Activated CD4-positive, alpha-beta T cell treated with anti-CD3 and anti-CD28 coated beads, Interleukin-2, amount 50 U/mL, for 16 hours (primary cell): ENCODE measurements at regions not wholly inside any gene's neighbourhood (a gene's known extent, or its start where the extent isn't known, plus 50 kb on each side); places are given as distances from the start of the nearest gene placed in this dataset.
"Not testable (repeated sequence)": the region's sequence is repeated elsewhere in the genome, so short reads cannot be mapped to it uniquely, and the experiment has no call there.

Experiments
- DNase-seq: peaks from one replicate; pipeline ENCODE4 v3.0.0-alpha.2; 2020

DNA sequence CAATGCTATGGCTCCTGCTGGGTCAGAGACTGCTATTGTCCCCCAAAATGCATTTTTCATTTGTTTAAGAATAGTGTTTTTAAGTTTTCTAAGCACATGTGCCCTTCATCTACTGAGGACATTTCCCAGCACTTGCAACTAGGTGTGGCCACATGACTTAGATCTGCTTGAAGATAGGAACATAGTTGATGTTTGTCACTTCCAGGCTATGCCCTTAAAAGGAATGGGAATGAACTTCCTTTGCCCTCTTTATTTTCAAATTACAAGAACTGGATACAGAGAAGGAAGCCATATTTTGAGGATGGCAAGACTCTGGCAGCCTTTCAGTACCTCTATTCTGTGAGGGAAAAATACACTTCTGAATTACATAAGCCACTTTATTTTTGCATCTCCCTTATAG, 203.0 kb upstream of the TFAP2D start:
- no peak for DNase-seq

GRCh38 chr6:50520326-50521266, 192.7 kb upstream of the TFAP2D start:
- DNase-seq: no peak

DNA sequence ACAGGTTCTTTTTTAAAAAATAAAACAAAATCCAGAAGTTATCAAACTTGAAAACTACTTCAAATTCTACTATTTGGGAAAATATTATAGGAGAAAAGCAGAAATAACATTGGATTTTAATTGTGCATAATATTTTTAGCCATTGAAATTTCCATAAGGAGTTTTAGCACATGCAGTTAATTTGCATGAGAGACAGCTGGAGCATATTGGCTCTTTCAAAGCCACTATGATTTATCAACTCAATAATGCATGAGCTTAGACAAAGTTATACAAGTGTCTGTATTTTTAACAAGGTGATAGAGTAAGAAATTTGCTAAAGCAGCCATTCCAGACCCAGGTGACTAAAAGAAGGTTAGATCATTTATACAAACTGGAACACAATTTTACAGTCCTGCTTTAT, 189.0 kb upstream of the TFAP2D start:
- no peak for DNase-seq

- no peak for DNase-seq
Measured at GRCh38 chr6:50527985-50528384, 185.3 kb upstream of the TFAP2D start.

GRCh38 chr6:50539447-50539846, 173.9 kb upstream of the TFAP2D start:
- DNase-seq: no peak

DNA sequence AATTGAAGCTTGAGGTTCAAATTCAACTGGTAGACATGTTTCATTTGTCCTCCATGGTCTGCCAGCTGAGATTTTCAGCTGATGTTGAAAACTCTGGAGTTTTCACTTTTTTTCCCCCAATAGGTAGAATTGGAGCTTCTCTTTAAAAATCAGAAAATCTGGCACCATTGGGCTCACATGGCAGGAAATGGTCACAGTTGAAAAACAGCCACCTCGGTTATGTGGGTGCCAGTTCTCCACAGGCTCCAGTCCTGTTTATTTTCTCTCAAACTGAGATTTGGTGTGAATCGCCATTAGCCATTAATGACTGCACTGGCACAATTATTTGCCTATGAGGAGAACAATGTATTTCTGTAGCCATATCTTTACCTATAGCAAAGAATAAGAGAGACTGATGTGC, 171.4 kb upstream of the TFAP2D start:
- DNase-seq: no peak

GRCh38 chr6:50543666-50544065, 169.7 kb upstream of the TFAP2D start:
- no peak for DNase-seq

- DNase-seq: no peak
Measured at GRCh38 chr6:50549026-50549425, 164.3 kb upstream of the TFAP2D start.

GRCh38 chr6:50549475-50549874, 163.9 kb upstream of the TFAP2D start:
- DNase-seq: no peak

DNA sequence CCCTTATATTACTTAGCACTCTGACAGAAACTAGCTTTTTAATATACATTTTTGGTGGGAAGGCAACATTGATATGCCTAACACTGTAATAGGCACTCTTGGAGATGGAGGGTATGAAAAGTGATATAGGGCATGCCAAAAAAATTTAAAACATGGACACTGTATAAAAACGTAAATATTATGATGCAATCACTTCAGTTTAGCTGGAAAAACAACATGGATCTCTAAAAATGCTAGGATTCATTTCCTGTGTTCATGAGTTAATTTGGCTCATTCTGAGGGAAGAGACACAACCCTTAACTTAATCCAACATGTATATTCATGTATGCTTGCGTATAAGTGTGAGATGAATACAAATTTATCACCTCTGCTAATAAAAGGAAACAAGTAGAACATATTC, 157.3 kb upstream of the TFAP2D start:
- no peak for DNase-seq

GRCh38 chr6:50565004-50565403, 148.3 kb upstream of the TFAP2D start:
- no peak for DNase-seq

DNA sequence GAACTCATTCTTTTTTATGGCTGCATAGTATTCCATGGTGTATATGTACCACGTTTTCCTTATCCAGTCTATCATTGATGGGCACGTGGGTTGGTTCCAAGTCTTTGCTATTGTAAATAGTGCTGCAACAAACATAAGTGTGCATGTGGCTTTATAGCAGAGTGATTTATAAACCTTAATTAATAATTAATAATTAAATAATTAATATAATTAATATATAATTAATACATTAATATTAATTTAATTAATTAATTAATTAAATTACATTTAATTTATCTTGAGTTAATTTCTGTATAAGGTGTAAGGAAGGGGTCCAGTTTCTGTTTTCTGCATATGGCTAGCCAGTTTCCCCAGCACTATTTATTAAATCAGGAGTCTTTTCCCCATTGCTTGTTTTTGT, 142.1 kb upstream of the TFAP2D start:
- not testable (repeated sequence) for DNase-seq

- DNase-seq: no peak
Measured at GRCh38 chr6:50585441-50586330, 127.6 kb upstream of the TFAP2D start.

DNA sequence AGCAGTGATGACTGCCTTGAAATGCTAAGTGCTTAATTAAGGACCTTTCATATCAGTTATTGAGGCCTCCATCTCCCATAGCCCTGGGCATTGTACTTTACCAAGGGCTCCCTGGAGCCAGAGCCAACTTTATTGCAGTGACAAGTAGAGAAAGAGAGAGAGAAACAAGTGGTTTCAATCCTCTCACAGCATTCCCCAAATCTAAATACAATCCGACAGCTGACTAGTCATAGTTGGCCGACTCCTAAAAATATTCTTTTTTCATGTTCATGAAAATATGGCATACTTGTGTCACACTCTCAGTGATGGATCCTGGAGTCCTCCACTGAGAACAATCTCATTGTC, 127.0 kb upstream of the TFAP2D start:
- DNase-seq: no peak

GRCh38 chr6:50589751-50590470, 123.4 kb upstream of the TFAP2D start:
- no peak for DNase-seq

- DNase-seq: no peak
Measured at GRCh38 chr6:50591135-50591534, 122.2 kb upstream of the TFAP2D start.

DNA sequence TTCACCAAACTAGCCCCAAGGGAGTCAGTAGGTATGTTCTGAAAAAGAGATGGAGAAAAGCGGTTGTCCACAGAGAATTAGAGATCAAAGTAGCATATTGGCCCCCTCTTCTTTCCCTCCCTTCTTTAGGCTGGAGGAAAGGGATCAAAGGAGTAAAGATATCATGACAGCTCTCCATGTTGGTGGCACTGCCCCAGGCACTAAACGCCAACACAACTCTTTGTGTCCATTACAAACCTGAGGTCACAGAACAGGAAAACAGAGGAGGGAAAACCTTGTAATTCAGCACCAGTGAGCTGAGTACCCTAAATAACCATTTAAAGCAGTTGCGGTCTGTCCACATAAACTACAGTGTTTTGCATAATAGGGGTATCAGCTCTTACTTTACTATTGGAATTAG, 113.0 kb upstream of the TFAP2D start:
- DNase-seq: no peak

DNA sequence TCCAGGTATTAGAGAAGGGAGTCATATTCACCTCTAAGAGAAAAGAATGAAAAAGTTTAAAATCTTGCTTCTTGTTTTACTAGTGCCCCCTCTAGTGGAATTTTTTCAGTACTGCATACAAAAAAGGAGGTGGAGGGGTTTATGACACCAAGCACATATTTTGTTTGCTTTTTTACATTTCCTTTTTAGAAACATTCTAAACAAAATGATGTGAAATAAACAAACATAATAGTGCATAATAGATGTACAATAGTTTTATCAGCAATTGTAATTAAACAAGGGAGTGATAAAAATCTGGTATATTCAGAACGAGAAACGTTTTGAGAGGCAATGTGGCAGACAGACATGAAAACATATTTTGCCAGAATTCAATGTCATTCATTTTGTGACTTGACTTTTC, 111.0 kb upstream of the TFAP2D start:
- peak; percentile 41 for DNase-seq

DNA sequence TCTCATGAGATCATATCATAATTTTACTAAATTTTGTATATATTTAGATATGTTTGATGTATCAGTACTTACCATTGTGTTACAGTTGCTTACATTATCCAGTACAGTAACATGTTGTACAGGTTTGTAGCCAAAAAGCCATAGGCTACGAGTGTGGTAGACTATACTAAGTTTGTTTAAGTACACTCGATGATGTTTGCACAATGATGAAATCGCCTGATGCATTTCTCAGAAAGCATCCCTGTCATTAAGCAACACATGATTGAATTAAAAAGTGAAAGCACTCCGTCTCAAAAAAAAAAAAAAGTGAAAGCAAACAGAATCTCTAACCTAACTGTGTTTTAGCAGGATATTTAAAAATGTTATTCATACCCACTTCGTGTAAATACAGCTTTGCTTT, 104.9 kb upstream of the TFAP2D start:
- no peak for DNase-seq

- DNase-seq: no peak
Measured at GRCh38 chr6:50610562-50610961, 102.8 kb upstream of the TFAP2D start.

GRCh38 chr6:50635429-50635828, 77.9 kb upstream of the TFAP2D start:
- DNase-seq: no peak

GRCh38 chr6:50637267-50637666, 76.1 kb upstream of the TFAP2D start:
- DNase-seq: no peak

DNA sequence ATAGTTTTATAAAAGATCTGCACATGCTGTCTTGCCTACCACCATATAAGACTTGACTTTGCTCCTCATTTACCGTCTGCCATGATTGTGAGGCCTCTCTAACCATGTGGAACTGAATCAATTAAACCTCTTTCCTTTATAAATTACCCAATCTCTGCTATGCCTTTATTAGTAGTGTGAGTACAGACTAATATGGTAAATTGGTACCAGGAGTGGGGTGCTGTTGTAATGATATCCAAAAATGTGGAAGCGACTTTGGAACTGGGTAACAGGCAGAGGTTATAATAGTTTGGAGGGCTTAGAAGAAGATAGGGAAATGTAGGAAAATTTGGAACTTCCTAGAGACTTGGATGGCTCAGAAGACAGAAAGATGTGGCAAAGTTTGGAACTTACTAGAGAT, 64.2 kb upstream of the TFAP2D start:
- DNase-seq: no peak
